Prostate gland (tissue), 2 donors: ENCODE measurements at regions not wholly inside any gene's neighbourhood (a gene's known extent, or its start where the extent isn't known, plus 50 kb on each side); places are given as distances from the start of the nearest gene placed in this dataset.

Experiments
- CTCF ChIP-seq, 4 experiments: fragments of 200-600 bp in 2 of 4; fragments of 450-650 bp in 2 of 4; sonication (generic) in 2 of 4; IDR thresholded peaks; 1 replicate in 3 of 4; 2 replicates in 1 of 4; pipeline ENCODE4 v1.5.1; 2016 to 2019; ENCODE audit warnings: antibody characterized with exemption in 4 of 4, mild to moderate bottlenecking in 2 of 4, moderate library complexity in 2 of 4
- POLR2AphosphoS5 ChIP-seq: sonication (generic); formaldehyde crosslinking; IDR thresholded peaks from one replicate; pipeline ENCODE4 v1.6.1; 2017; ENCODE audit warnings: antibody characterized with exemption

GRCh38 chr9:108270051-108270450 lies 585.7 kb downstream of the ACTL7B start:
- TF ChIP-seq CTCF (IDR thresholded peaks at IDR 0.05) (no peak), POLR2AphosphoS5 (no peak)
